HCT116 (cell line): ENCODE measurements at regions not wholly inside any gene's neighbourhood (a gene's known extent, or its start where the extent isn't known, plus 50 kb on each side); places are given as distances from the start of the nearest gene placed in this dataset.

Experiments
- ATAC-seq: fragments of 200-7000 bp; cut with Tn5 transposase; 2 replicates; pipeline ENCODE4 v1.9.1; 2020; ENCODE audit warnings: mild to moderate bottlenecking, moderate library complexity
- BruUV-seq: library from RNA; stranded (reverse); fragments of 400-500 nt; replicated peaks from 2 replicates; lab custom pipeline; 2021; lab: Mats Ljungman, UMichigan
- CTCF ChIA-PET: fragments of 300-600 bp; sonication (Branson Sonifier 250); formaldehyde crosslinking; loops from one replicate; lab custom pipeline; 2021; ENCODE audit warnings: antibody characterized with exemption; lab: Charles Lee
- POLR2A ChIA-PET: fragments of 300-600, 350-600 bp; sonication (Branson Sonifier 250); formaldehyde crosslinking; loops from one replicate; lab custom pipeline; 2021; ENCODE audit warnings: antibody characterized with exemption; lab: Charles Lee
- RAD21 ChIA-PET, 2 experiments: fragments of 300-600 bp; sonication (Branson Sonifier 250); formaldehyde crosslinking; loops; one replicate each; lab custom pipeline; 2023; ENCODE audit warnings: low total read pairs in 2 of 2; ENCODE audit not compliant: uncharacterized antibody in 2 of 2, unreplicated experiment in 2 of 2, low non-redundant PET in 1 of 2; lab: Charles Lee
- DNase-seq: peaks from one replicate; pipeline ENCODE4 v3.0.0-alpha.2; 2010; ENCODE audit warnings: low read depth, low spot score
- H2AFZ ChIP-seq: fragments of 200-600 bp; shearing (Covaris generic), sonication (generic); 2 replicates; pipeline ENCODE4 v1.6.1; 2017; ENCODE audit warnings: low read depth, mixed run types, mixed read lengths, antibody characterized with exemption, low read length; ENCODE audit not compliant: poor library complexity, severe bottlenecking
- H3K27ac ChIP-seq: 2 replicates; pipeline ENCODE4 v1.5.1; 2012; ENCODE audit warnings: low read depth, low read length
- H3K27me3 ChIP-seq: fragments of 200-600 bp; sonication (generic); 2 replicates; pipeline ENCODE4 v1.6.1; 2016; ENCODE audit warnings: mixed run types, low read length, mixed read lengths; ENCODE audit not compliant: insufficient read depth
- H3K36me3 ChIP-seq, 2 experiments: fragments of 200-500 bp in 1 of 2; fragments of 200-600 bp in 1 of 2; sonication (Bioruptor generic) in 1 of 2; sonication (generic) in 1 of 2; 2 replicates each; pipeline versions ENCODE4 v1.5.1 to v1.6.1; 2014 to 2016; ENCODE audit warnings: low read length in 2 of 2, inconsistent platforms in 1 of 2, mixed read lengths in 1 of 2, mixed run types in 1 of 2; ENCODE audit not compliant: insufficient read depth in 2 of 2, control insufficient read depth in 1 of 2
- H3K4me1 ChIP-seq, 2 experiments: fragments of 200-600 bp in 1 of 2; sonication (generic) in 1 of 2; 2 replicates each; pipeline versions ENCODE4 v1.5.1 to v1.6.1; 2012 to 2017; ENCODE audit warnings: low read length in 2 of 2, inconsistent platforms in 1 of 2, mild to moderate bottlenecking in 1 of 2, mixed read lengths in 1 of 2, mixed run types in 1 of 2, moderate library complexity in 1 of 2; ENCODE audit not compliant: insufficient read depth in 2 of 2, control insufficient read depth in 1 of 2
- H3K4me2 ChIP-seq: fragments of 200-600 bp; sonication (generic); 2 replicates; pipeline ENCODE4 v1.6.1; 2017; ENCODE audit warnings: mixed run types, low read length, mixed read lengths
- H3K4me3 ChIP-seq, 2 experiments: fragments of 200-600 bp in 1 of 2; sonication (generic) in 1 of 2; replicated peaks in 1 of 2; 2 replicates each; pipeline ENCODE4 v1.5.1; 2011 to 2016; ENCODE audit warnings: low read length in 2 of 2, control low read depth in 1 of 2, low read depth in 1 of 2, mild to moderate bottlenecking in 1 of 2, mixed read lengths in 1 of 2, mixed run types in 1 of 2
- H3K79me2 ChIP-seq: fragments of 200-600 bp; sonication (generic); 2 replicates; pipeline ENCODE4 v1.6.1; 2017; ENCODE audit warnings: mild to moderate bottlenecking, mixed run types, low read length, moderate library complexity, mixed read lengths; ENCODE audit not compliant: insufficient read depth
- H3K9ac ChIP-seq: fragments of 200-600 bp; sonication (generic); 2 replicates; pipeline ENCODE4 v1.6.1; 2016; ENCODE audit warnings: low read length, mixed read lengths
- H3K9me2 ChIP-seq: fragments of 200-600 bp; sonication (generic), shearing (Covaris generic); 2 replicates; pipeline ENCODE4 v1.6.1; 2017; ENCODE audit warnings: mixed run types, mild to moderate bottlenecking, moderate library complexity; ENCODE audit not compliant: insufficient read depth
- H3K9me3 ChIP-seq, 2 experiments: fragments of 200-500 bp in 1 of 2; fragments of 200-600 bp in 1 of 2; sonication (Bioruptor generic) in 1 of 2; sonication (generic) in 1 of 2; 2 replicates each; pipeline ENCODE4 v1.6.1; 2014 to 2017; ENCODE audit warnings: low read length in 2 of 2, mixed read lengths in 2 of 2, inconsistent platforms in 1 of 2, low read depth in 1 of 2, mild to moderate bottlenecking in 1 of 2, mixed run types in 1 of 2, moderate library complexity in 1 of 2; ENCODE audit not compliant: control insufficient read depth in 1 of 2, insufficient read depth in 1 of 2
- H4K20me1 ChIP-seq: fragments of 200-600 bp; sonication (generic), shearing (Covaris generic); 2 replicates; pipeline ENCODE4 v1.6.1; 2017; ENCODE audit warnings: mixed run types, mild to moderate bottlenecking, moderate library complexity; ENCODE audit not compliant: insufficient read depth
- CEBPB ChIP-seq: IDR thresholded peaks from 2 replicates; pipeline ENCODE4 v1.6.1; 2012; ENCODE audit warnings: low read depth
- CTCF ChIP-seq, 3 experiments: fragments of 200-600 bp in 1 of 3; sonication (generic) in 1 of 3; IDR thresholded peaks in 2 of 3; conservative IDR thresholded peaks in 1 of 3; 2 replicates each; pipeline ENCODE4 v1.5.1; 2012 to 2017; ENCODE audit warnings: low read depth in 2 of 3, low read length in 2 of 3, antibody characterized with exemption in 1 of 3, borderline replicate concordance in 1 of 3, control low read depth in 1 of 3, mild to moderate bottlenecking in 1 of 3, mixed read lengths in 1 of 3, mixed run types in 1 of 3, moderate library complexity in 1 of 3; ENCODE audit not compliant: insufficient read depth in 1 of 3
- ELF1 ChIP-seq: IDR thresholded peaks from 2 replicates; pipeline ENCODE4 v1.6.1; 2012; ENCODE audit warnings: low read depth, borderline replicate concordance
- EZH2 ChIP-seq: fragments of 200-600 bp; sonication (generic); IDR thresholded peaks from 2 replicates; pipeline ENCODE4 v1.6.1; 2017; ENCODE audit warnings: antibody characterized with exemption, mixed run types
- FOSL1 ChIP-seq: IDR thresholded peaks from 2 replicates; pipeline ENCODE4 v1.6.1; 2012; ENCODE audit warnings: low read depth
- JUND ChIP-seq: IDR thresholded peaks from 2 replicates; pipeline ENCODE4 v1.6.1; 2012
- MAX ChIP-seq: IDR thresholded peaks from 2 replicates; pipeline ENCODE4 v1.6.1; 2012
- RAD21 ChIP-seq: IDR thresholded peaks from 2 replicates; pipeline ENCODE4 v1.6.1; 2012; ENCODE audit warnings: low read depth, mild to moderate bottlenecking
- SIN3A ChIP-seq: IDR thresholded peaks from 2 replicates; pipeline ENCODE4 v1.6.1; 2012; ENCODE audit warnings: low read depth
- SP1 ChIP-seq: IDR thresholded peaks from 2 replicates; pipeline ENCODE4 v1.6.1; 2012; ENCODE audit warnings: low read depth
- TCF7L2 ChIP-seq: IDR thresholded peaks from 2 replicates; pipeline ENCODE4 v1.7.0; 2011; ENCODE audit warnings: borderline replicate concordance, inconsistent platforms; ENCODE audit not compliant: insufficient read depth, insufficient read length; ENCODE audit errors: extremely low read depth
- YY1 ChIP-seq: IDR thresholded peaks from 2 replicates; pipeline ENCODE4 v1.6.1; 2011; ENCODE audit warnings: low read length, low read depth, moderate library complexity, mild to moderate bottlenecking; ENCODE audit not compliant: insufficient replicate concordance; ENCODE audit errors: extremely low read depth
- ZBTB33 ChIP-seq: IDR thresholded peaks from 2 replicates; pipeline ENCODE4 v1.6.1; 2011; ENCODE audit warnings: mild to moderate bottlenecking, low read length, moderate library complexity; ENCODE audit not compliant: insufficient replicate concordance; ENCODE audit errors: extremely low read depth
- ZFX ChIP-seq: fragments of 450-650 bp; IDR thresholded peaks from 2 replicates; pipeline ENCODE4 v1.6.1; 2017
- ZNF274 ChIP-seq: fragments of 200-500 bp; sonication (Bioruptor generic); IDR thresholded peaks from 2 replicates; pipeline ENCODE4 v1.6.1; 2014; ENCODE audit warnings: mild to moderate bottlenecking, low read depth, low read length, inconsistent platforms
- intact Hi-C: fragments of 100-400 bp; cut with micrococcal nuclease; formaldehyde crosslinking; loops from 2 replicates; pipeline ENCODE4 v1.10.0; 2022

GRCh38 chr5:3680821-3681220, 85.2 kb downstream of the IRX1 start:
- peaks cover 0 to 13% of the 10 kb centered on the region in 2 experiments; a peak in 2 of 4 replicates for H3K9me3 ChIP-seq
- H3K4me3 ChIP-seq: no peak overlapping the region
- no peak overlapping the region for H3K9ac ChIP-seq
- ChIA-PET CTCF (no interaction called here), RAD21 (no interaction called here), POLR2A (no interaction called here)
- BruUV-seq: no TSS peak
- no peaks in the 10 kb centered on the region for H3K79me2 ChIP-seq
- H3K27ac ChIP-seq: no peak overlapping the region
- H3K9me2 ChIP-seq: no peaks in the 10 kb centered on the region
- ATAC-seq (no peak), DNase-seq (no peak)
- H2AFZ ChIP-seq: no peak overlapping the region
- no peaks in the 10 kb centered on the region for H3K4me1 ChIP-seq
- no peak overlapping the region for H3K4me2 ChIP-seq
- intact Hi-C loops: no loop called here
- H3K36me3 ChIP-seq: no peaks in the 10 kb centered on the region
- TF ChIP-seq FOSL1 (no peak), YY1 (no peak), CTCF (IDR thresholded peaks at IDR 0.05 in 2 of 3, conservative IDR thresholded peaks at IDR 0.05 in 1 of 3; ENCODE audit: borderline replicate concordance in 1 of 3, insufficient read depth in 1 of 3, low read depth in 2 of 3, low read length in 2 of 3) (no peak)
- no peaks in the 10 kb centered on the region for H3K27me3 ChIP-seq
- H4K20me1 ChIP-seq: no peaks in the 10 kb centered on the region

GRCh38 chr5:3684118-3684517, 88.5 kb downstream of the IRX1 start:
- DNase-seq: no peak
- Histone ChIP-seq H3K9me2 (no peaks in the 10 kb centered on the region), H3K27ac (no peak overlapping the region), H3K4me2 (no peak overlapping the region), H3K27me3 (no peaks in the 10 kb centered on the region), H3K4me1 (no peaks in the 10 kb centered on the region), H4K20me1 (no peaks in the 10 kb centered on the region), H2AFZ (no peak overlapping the region), H3K36me3 (no peaks in the 10 kb centered on the region), H3K79me2 (no peaks in the 10 kb centered on the region), H3K4me3 (no peak overlapping the region), H3K9ac (no peak overlapping the region), H3K9me3 (peaks cover 0 to 17% of the 10 kb centered on the region in 2 experiments; a peak in 2 of 4 replicates)
- CTCF ChIA-PET: no interaction called here
- POLR2A ChIA-PET: no interaction called here
- no TSS peak for BruUV-seq
- no peak for ATAC-seq
- RAD21 ChIA-PET: no interaction called here
- intact Hi-C loops: no loop called here
- TF ChIP-seq ELF1 (no peak), ZFX (no peak), EZH2 (no peak), TCF7L2 (no peak), ZBTB33 (no peak), SIN3A (no peak), MAX (no peak), JUND (no peak), CEBPB (no peak), RAD21 (no peak), CTCF (IDR thresholded peaks at IDR 0.05 in 2 of 3, conservative IDR thresholded peaks at IDR 0.05 in 1 of 3; ENCODE audit: borderline replicate concordance in 1 of 3, insufficient read depth in 1 of 3, low read depth in 2 of 3, low read length in 2 of 3) (no peak), SP1 (no peak), ZNF274 (no peak)
